Sigmoid colon (tissue), 6 donors: ENCODE measurements at regions not wholly inside any gene's neighbourhood (a gene's known extent, or its start where the extent isn't known, plus 50 kb on each side); places are given as distances from the start of the nearest gene placed in this dataset.

ENCODE experiments used
- DNase-seq: peaks from one replicate; pipeline ENCODE4 v3.0.0-alpha.2; 2019
- H3K27ac ChIP-seq, 4 donors: fragments of 200-600 bp; sonication (generic); one replicate each; pipeline ENCODE4 v1.5.1; 2016 to 2019; ENCODE audit warnings: mild to moderate bottlenecking in 1 of 4
- H3K27me3 ChIP-seq, 3 donors: fragments of 200-600 bp; sonication (generic); one replicate each; pipeline ENCODE4 v1.5.1; 2019; ENCODE audit warnings: mild to moderate bottlenecking in 1 of 3
- H3K36me3 ChIP-seq, 4 donors: fragments of 200-600 bp; sonication (generic); one replicate each; pipeline ENCODE4 v1.5.1; 2016 to 2019
- H3K4me1 ChIP-seq, 4 donors: fragments of 200-600 bp; sonication (generic); one replicate each; pipeline ENCODE4 v1.5.1; 2017 to 2019
- H3K4me3 ChIP-seq, 4 donors: fragments of 200-600 bp; sonication (generic); one replicate each; pipeline ENCODE4 v1.5.1; 2017 to 2019; ENCODE audit warnings: mild to moderate bottlenecking in 2 of 4, moderate library complexity in 1 of 4
- H3K9me3 ChIP-seq, 4 donors: fragments of 200-600 bp in 3 of 4; sonication (generic) in 3 of 4; one replicate each; pipeline versions ENCODE4 v1.5.1 to v1.6.1; 2013 to 2019
- CTCF ChIP-seq, 4 experiments: fragments of 450-650 bp in 3 of 4; fragments of 200-600 bp in 1 of 4; IDR thresholded peaks; one replicate each; pipeline ENCODE4 v1.5.1; 2016 to 2019; ENCODE audit warnings: antibody characterized with exemption in 4 of 4, mild to moderate bottlenecking in 3 of 4, moderate library complexity in 2 of 4
- EP300 ChIP-seq, 4 donors: sonication (generic); formaldehyde crosslinking; IDR thresholded peaks; one replicate each; pipeline ENCODE4 v1.6.1; 2017; ENCODE audit warnings: antibody characterized with exemption in 4 of 4
- POLR2A ChIP-seq, 2 donors: fragments of 450-650 bp; IDR thresholded peaks; one replicate each; pipeline ENCODE4 v1.6.1; 2016; ENCODE audit warnings: antibody characterized with exemption in 2 of 2, mild to moderate bottlenecking in 2 of 2, moderate library complexity in 2 of 2
- POLR2AphosphoS5 ChIP-seq, 4 donors: sonication (generic); formaldehyde crosslinking; IDR thresholded peaks; one replicate each; pipeline ENCODE4 v1.6.1; 2017; ENCODE audit warnings: antibody characterized with exemption in 4 of 4
- WGBS, 2 donors: extraction: QIAGEN DNeasy Blood & Tissue Kit; methylation state at CpG; one replicate each; pipeline ENCODE4 v1.1.7; 2013; 5-methylcytosine and 5-hydroxymethylcytosine counted together
- intact Hi-C: fragments of 100-400 bp; cut with DNase I; formaldehyde crosslinking; loops from one replicate; pipeline ENCODE4 v1.15.1; 2023
- donor health status: healthy with polysubstance abuse.
- donor health status: healthy.

GRCh38 chr1:218507355-218508002, 162.3 kb downstream of the TGFB2 start:
- no peaks in the 10 kb centered on the region for H3K9me3 ChIP-seq
- intact Hi-C loops = no loop called here
- no peak overlapping the region for H3K27ac ChIP-seq
- no peak overlapping the region for H3K4me3 ChIP-seq
- no peak for DNase-seq
- 63 to 85% methylated on average over 2 of the region's 2 CpGs for WGBS, 2 donors
- no peaks in the 10 kb centered on the region for H3K36me3 ChIP-seq
- H3K27me3 ChIP-seq = no peaks in the 10 kb centered on the region
- H3K4me1 ChIP-seq = no peaks in the 10 kb centered on the region
- TF ChIP-seq POLR2A (IDR thresholded peaks at IDR 0.05) (no peak), CTCF (IDR thresholded peaks at IDR 0.05) (no peak), EP300 (IDR thresholded peaks at IDR 0.05) (no peak), POLR2AphosphoS5 (IDR thresholded peaks at IDR 0.05) (no peak)

- no peak overlapping the region for H3K27ac ChIP-seq
- no peak for DNase-seq
- WGBS, 2 donors = 79 to 87% methylated on average over 6 of the region's 6 CpGs
- no peak for TF ChIP-seq CTCF (IDR thresholded peaks at IDR 0.05)
- no peak for TF ChIP-seq EP300 (IDR thresholded peaks at IDR 0.05)
- no peak for TF ChIP-seq POLR2AphosphoS5 (IDR thresholded peaks at IDR 0.05)
- no peak for TF ChIP-seq POLR2A (IDR thresholded peaks at IDR 0.05)
- no peak overlapping the region for H3K4me3 ChIP-seq
- intact Hi-C loops = no loop called here
- H3K9me3 ChIP-seq = no peaks in the 10 kb centered on the region
- no peaks in the 10 kb centered on the region for H3K4me1 ChIP-seq
- no peaks in the 10 kb centered on the region for H3K27me3 ChIP-seq
- no peaks in the 10 kb centered on the region for H3K36me3 ChIP-seq
Measured at GRCh38 chr1:218510153-218510772, 165.1 kb downstream of the TGFB2 start.

- no peaks in the 10 kb centered on the region for H3K36me3 ChIP-seq
- intact Hi-C loops = no loop called here
- no peak overlapping the region for H3K27ac ChIP-seq
- no peak for DNase-seq
- no peaks in the 10 kb centered on the region for H3K9me3 ChIP-seq
- no peaks in the 10 kb centered on the region for H3K27me3 ChIP-seq
- WGBS, 2 donors = 89 to 90% methylated on average over 3 of the region's 3 CpGs
- H3K4me1 ChIP-seq = no peaks in the 10 kb centered on the region
- TF ChIP-seq EP300 (IDR thresholded peaks at IDR 0.05) = no peak
- no peak for TF ChIP-seq POLR2A (IDR thresholded peaks at IDR 0.05)
- TF ChIP-seq POLR2AphosphoS5 (IDR thresholded peaks at IDR 0.05) = no peak
- TF ChIP-seq CTCF (IDR thresholded peaks at IDR 0.05) = no peak
- no peak overlapping the region for H3K4me3 ChIP-seq
Measured at GRCh38 chr1:218513328-218513727, 168.2 kb downstream of the TGFB2 start.

- Histone ChIP-seq H3K27ac (no peak overlapping the region), H3K4me3 (no peak overlapping the region), H3K27me3 (no peaks in the 10 kb centered on the region), H3K4me1 (no peaks in the 10 kb centered on the region), H3K9me3 (no peaks in the 10 kb centered on the region), H3K36me3 (no peaks in the 10 kb centered on the region)
- WGBS, 2 donors = 82 to 86% methylated on average over 2 of the region's 2 CpGs
- no peak for TF ChIP-seq CTCF (IDR thresholded peaks at IDR 0.05)
- no peak for TF ChIP-seq POLR2A (IDR thresholded peaks at IDR 0.05)
- TF ChIP-seq POLR2AphosphoS5 (IDR thresholded peaks at IDR 0.05) = no peak
- intact Hi-C loops = no loop called here
- DNase-seq = no peak
Measured at GRCh38 chr1:218514689-218515088, 169.6 kb downstream of the TGFB2 start.

- H3K4me3 ChIP-seq = no peak overlapping the region
- WGBS, 2 donors = 63 to 69% methylated on average over 3 of the region's 3 CpGs
- H3K36me3 ChIP-seq = no peaks in the 10 kb centered on the region
- TF ChIP-seq POLR2AphosphoS5 (IDR thresholded peaks at IDR 0.05) = no peak
- intact Hi-C loops = no loop called here
- H3K27me3 ChIP-seq = no peaks in the 10 kb centered on the region
- H3K4me1 ChIP-seq = no peaks in the 10 kb centered on the region
- no peak for DNase-seq
- H3K27ac ChIP-seq = no peak overlapping the region
- H3K9me3 ChIP-seq = no peaks in the 10 kb centered on the region
Measured at GRCh38 chr1:218516526-218516925, 171.4 kb downstream of the TGFB2 start.
